Fibroblast of peridontal ligament (primary cell): ENCODE measurements at regions not wholly inside any gene's neighbourhood (a gene's known extent, or its start where the extent isn't known, plus 50 kb on each side); places are given as distances from the start of the nearest gene placed in this dataset.

Source experiments
- DNase-seq: peaks from one replicate; pipeline ENCODE4 v3.0.0-alpha.2; 2010; ENCODE audit errors: extremely low read depth

DNA sequence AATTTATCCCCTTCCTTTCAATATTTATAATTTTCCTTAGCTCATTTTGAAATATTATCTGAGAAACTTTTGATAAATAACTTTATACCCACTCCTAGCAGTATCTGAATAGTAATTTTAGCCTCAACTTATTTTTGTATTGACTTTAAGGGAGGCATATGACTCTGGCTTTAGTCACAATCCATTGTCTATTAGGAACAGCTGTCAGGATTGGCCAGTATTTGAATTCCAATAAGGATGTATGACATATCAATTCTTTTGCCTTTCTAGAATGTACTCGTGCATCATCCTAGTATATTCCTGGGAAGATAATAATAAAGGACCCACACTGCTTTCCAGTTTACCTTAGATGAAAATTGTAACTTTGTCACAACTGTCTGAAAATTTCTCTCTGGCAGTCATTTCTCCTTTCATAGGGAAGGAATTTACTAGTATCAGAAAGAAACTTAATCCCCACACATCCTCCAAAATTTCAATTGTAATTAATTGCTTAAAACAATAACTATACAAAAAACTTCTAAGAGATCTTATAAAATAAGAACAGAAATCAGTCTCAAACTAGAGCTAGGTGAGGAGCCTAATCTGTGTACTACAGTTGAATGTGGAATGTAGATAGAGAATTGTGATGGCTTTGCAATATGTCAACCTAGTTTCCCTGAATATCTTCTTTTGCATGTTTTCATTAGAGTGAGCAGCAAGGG lies 121.0 kb upstream of the EPHA5 start:
- DNase-seq = peak; percentile 78

GRCh38 chr4:65789805-65790204 lies 119.5 kb upstream of the EPHA5 start:
- DNase-seq = peak; percentile 38

GRCh38 chr4:65789341-65789740 lies 119.1 kb upstream of the EPHA5 start:
- DNase-seq = no peak

DNA sequence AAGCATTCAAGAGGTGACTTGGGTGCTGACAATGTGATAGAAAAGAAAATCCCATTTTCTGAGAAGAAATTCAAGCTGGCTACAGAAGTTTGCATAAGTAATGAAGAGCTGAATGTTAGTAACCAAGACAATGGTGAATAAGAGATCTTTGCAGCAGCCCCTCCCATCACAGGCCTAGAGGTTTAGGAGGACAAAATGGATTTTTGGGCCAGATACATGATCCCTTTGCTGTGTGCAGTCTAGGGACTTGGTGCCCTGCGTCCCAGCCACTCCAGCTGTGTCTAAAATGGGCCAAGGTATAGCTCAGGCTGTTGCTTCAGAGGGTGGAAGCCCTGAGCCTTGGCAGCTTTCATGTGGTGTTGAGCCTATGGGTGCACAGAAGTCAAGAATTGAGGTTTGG lies 107.0 kb upstream of the EPHA5 start:
- DNase-seq = no peak

- DNase-seq = no peak
These were observed 103.3 kb upstream of the EPHA5 start for GRCh38 chr4:65773636-65774035.

- peak; percentile 69 for DNase-seq
These were observed 77.1 kb upstream of the EPHA5 start for GRCh38 chr4:65747386-65747785.

DNA sequence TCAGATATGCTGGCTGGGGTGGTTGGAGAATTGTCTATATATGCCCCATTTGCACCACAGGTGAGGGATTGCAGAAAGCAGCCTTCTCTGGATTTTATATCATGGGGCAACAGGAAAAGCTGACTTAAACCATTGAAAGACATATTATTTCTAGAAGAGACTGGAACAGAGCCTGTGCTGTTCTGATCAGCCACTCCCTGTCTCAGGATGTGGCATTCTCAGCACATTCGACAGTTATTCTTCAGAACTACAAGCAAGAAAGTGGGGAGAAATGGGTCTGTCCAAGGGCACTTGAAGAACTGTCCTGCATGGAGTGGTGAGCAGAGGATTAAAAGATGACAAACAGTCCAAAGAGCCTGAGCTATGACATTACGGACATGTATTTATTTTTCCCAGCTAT lies 67.8 kb upstream of the EPHA5 start:
- no peak for DNase-seq

- no peak for DNase-seq
These were observed 67.4 kb upstream of the EPHA5 start for GRCh38 chr4:65737672-65738071.

- DNase-seq = no peak
These were observed 54.7 kb upstream of the EPHA5 start for GRCh38 chr4:65724973-65725372.
